GM12892 (cell line): ENCODE measurements at regions not wholly inside any gene's neighbourhood (a gene's known extent, or its start where the extent isn't known, plus 50 kb on each side); places are given as distances from the start of the nearest gene placed in this dataset.
"Not testable (repeated sequence)": the region's sequence is repeated elsewhere in the genome, so short reads cannot be mapped to it uniquely, and the experiment has no call there.

Experiments
- DNase-seq: peaks from one replicate; pipeline ENCODE4 v3.0.0; 2011; ENCODE audit not compliant: insufficient read length
- FAIRE-seq: peaks from 2 replicates; lab custom pipeline; 2011; peaks lifted over from hg19 to GRCh38; lab: Jason Lieb, UNC
- POLR2A ChIP-seq: IDR thresholded peaks from 2 replicates; pipeline ENCODE4 v1.6.1; 2011; ENCODE audit warnings: low read depth, low read length, control low read depth
- POLR2AphosphoS5 ChIP-seq: IDR thresholded peaks from 2 replicates; pipeline ENCODE4 v1.6.1; 2011; ENCODE audit warnings: low read depth, low read length, control low read depth
- TAF1 ChIP-seq: IDR thresholded peaks from 2 replicates; pipeline ENCODE4 v1.6.1; 2011; ENCODE audit warnings: low read depth, mild to moderate bottlenecking, control low read depth, low read length, borderline replicate concordance

DNA sequence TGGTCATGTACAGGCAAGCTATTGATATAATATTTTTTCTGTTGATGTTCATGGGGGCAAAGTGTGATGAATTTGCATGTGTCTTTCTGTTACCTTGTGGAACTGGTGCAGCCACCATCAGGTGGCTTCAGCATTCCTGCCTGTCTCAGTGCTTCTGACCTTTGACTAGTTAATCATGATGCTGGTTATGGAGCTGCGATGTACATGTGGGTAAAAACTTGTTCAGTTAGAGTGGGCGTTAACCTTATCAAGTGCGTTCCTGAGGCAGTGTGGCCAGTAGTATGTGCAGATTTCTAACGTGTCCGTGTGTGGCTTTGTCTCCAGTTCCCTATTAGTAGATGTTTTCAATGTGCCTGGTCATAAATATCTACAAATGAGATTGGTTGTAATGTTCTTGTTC, 127.4 kb upstream of the ZSWIM2 start:
- FAIRE-seq (no peak), DNase-seq (no peak)
- no peak for TF ChIP-seq POLR2AphosphoS5
- TF ChIP-seq POLR2A = no peak
- no peak for TF ChIP-seq TAF1

- FAIRE-seq (no peak), DNase-seq (no peak)
- TF ChIP-seq TAF1 (no peak), POLR2AphosphoS5 (no peak), POLR2A (no peak)
Measured at GRCh38 chr2:186972281-186972970, 123.5 kb upstream of the ZSWIM2 start.

DNA sequence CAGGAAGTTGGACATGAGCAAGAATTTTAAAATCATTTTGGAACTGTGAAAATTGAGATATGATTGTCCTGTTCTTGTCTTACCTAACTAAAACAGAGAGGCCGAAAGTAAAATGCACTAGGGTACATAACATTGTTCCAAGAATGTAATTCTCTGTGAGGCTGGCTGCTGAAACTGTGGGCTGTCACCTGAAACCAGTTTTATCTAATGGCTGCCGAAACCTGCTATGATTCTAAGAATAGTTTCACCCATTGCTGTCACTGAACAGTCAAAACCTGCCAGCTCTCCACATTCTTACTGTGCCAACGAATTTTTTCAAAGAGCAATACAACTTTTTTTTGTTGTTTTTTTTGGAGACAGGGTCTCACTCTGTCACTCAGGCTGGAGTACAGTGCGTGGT, 119.3 kb upstream of the ZSWIM2 start:
- DNase-seq = no peak
- TF ChIP-seq TAF1 = no peak
- no peak for TF ChIP-seq POLR2A
- TF ChIP-seq POLR2AphosphoS5 = no peak
- FAIRE-seq = peak; percentile 66

DNA sequence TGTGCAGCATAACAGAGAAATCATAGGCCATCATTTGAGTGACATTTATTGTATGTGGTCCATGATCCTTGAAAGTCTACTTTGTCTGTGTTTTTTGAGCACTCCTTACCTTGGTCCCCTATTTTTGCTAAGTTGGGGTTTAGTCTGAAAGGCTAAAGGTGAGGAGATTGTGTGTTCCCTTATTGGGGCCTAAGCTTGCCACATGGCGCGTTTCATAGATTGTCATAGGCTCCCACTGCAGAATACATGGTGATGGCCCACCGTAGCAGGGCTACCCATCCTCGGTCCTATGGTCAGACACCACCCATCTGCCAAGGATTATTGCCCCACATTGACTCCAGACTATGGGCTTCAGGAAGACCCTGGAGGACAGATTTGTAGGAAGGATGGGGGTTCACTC, 117.0 kb upstream of the ZSWIM2 start:
- TF ChIP-seq POLR2A (no peak), TAF1 (no peak), POLR2AphosphoS5 (no peak)
- FAIRE-seq (no peak), DNase-seq (no peak)

DNA sequence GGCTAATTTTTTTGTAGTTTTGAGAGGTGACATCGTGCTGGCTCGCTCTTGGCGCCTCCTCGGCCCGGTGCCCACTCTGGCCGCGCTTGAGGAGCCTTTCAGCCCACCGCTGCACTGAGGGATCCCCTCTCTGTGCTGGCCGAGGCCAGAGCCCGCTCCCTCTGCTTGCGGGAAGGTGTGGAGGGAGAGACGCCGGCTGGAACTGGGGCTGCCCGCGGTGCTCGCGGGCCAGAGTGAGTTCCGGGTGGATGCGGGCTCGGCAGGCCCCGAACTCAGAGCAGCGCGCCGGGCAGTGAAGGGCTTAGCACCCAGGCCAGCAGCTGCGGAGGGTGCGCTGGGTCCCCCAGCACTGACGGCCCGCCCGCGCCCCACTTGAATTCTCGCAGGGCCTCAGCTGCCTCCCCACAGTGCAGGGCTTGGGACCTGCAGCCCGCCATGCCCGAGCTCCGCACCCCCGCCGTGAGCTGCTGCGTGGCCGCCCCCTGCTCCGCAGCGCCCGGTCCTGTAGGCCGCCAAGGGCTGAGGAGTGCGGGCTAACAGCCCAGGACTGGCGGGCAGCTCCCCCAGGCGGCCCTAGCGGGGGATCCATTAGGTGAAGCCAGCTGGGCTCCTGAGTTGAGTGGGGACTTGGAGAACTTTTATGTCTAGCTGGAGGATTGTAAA, 113.2 kb upstream of the ZSWIM2 start:
- FAIRE-seq = no peak
- no peak for DNase-seq
- TF ChIP-seq TAF1 (no peak), POLR2A (no peak), POLR2AphosphoS5 (no peak)

GRCh38 chr2:186960241-186960640, 111.3 kb upstream of the ZSWIM2 start:
- DNase-seq, FAIRE-seq: not testable (repeated sequence)

- no peak for TF ChIP-seq TAF1
- TF ChIP-seq POLR2AphosphoS5 = no peak
- TF ChIP-seq POLR2A = no peak
- FAIRE-seq = no peak
- no peak for DNase-seq
Measured at GRCh38 chr2:186959486-186959885, 110.5 kb upstream of the ZSWIM2 start.

DNA sequence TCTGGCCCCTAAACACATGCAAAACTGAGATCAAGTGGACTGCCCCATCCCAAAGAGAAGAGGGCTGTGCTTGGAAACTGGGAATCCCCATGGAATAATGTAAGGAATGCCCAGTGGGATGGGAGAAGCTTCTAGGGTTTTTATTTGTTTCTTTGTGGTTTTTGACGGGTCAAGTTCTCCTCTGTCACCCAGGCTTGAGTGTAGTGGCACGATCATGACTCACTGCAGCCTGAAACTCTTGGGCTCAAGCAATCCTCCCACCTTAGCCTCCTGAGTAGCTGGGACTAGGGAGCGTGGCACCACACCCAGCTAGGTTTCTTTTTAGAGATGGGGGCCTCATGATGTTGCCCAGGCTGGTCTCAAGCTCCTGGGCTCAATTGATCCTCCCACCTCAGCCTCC, 101.7 kb upstream of the ZSWIM2 start:
- TF ChIP-seq POLR2AphosphoS5 (no peak), POLR2A (no peak), TAF1 (no peak)
- FAIRE-seq (no peak), DNase-seq (no peak)

DNA sequence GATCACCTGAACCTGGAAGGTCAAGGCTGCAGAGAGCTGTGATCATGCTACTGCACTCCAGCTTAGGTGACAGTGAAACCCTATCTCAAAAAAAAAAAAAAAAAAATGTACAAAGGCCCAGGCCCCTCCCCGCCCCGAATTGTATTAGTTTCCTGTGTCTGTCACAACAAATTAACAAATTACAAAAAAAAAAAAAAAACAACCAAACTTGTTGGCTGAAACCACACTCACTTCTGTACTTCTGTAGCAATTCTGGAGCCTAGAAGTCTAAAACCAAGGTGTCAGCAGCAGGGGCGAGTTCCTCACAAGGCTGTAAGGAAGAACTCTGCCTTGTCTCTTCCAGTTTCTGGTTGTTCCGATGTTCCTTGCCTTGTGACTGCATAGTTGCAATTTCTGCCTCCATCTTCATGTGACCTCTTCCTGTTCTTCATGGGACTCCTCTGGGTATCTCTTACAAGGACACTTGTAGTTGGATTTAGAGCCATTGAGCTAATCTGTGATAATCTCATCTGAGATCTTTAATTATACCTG, 100.8 kb upstream of the ZSWIM2 start:
- DNase-seq (no peak), FAIRE-seq (no peak)
- TF ChIP-seq POLR2AphosphoS5 (no peak), TAF1 (no peak), POLR2A (no peak)

- no peak for TF ChIP-seq POLR2A
- no peak for TF ChIP-seq POLR2AphosphoS5
- TF ChIP-seq TAF1 = no peak
- FAIRE-seq = no peak
- no peak for DNase-seq
Measured at GRCh38 chr2:186947516-186947915, 98.5 kb upstream of the ZSWIM2 start.

DNA sequence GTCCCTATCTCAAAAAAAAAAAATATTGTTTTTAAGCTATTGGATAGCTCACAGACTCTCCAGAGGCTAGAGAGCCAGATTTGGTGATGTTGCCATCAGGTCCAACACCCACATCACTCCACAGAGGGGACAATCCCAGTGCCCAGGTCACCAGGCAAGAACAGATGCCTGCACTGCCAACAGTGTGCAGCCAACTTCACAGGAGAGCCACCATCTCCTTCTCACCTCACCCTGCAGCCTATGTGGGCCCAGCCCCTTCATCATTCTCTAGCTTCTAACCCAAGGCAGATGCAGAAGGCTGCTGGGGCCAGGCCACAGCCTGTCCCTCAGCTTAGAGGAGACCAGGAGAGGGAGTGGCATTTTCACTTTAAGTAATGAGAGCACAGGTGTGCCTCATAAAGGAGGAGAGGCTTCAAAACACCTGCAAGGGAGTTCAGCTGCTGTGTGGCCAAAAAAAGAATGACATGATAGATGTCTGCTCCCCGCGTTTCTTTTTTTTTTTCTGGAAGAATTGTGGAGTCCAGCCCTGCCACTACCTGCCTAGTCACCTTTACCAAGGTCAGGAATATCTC, 98.0 kb upstream of the ZSWIM2 start:
- no peak for DNase-seq
- FAIRE-seq = no peak
- TF ChIP-seq POLR2AphosphoS5 (no peak), TAF1 (no peak), POLR2A (no peak)

- FAIRE-seq = no peak
- TF ChIP-seq POLR2AphosphoS5 (no peak), TAF1 (no peak), POLR2A (no peak)
Measured at GRCh38 chr2:186941853-186942252, 92.9 kb upstream of the ZSWIM2 start.

GRCh38 chr2:186940463-186940862, 91.5 kb upstream of the ZSWIM2 start:
- no peak for DNase-seq
- no peak for TF ChIP-seq POLR2A
- TF ChIP-seq TAF1 = no peak
- no peak for TF ChIP-seq POLR2AphosphoS5
- FAIRE-seq = no peak

More at GRCh38 chr2:186941853-186942252, 92.9 kb upstream of the ZSWIM2 start:
- DNase-seq = no peak
